OCI-LY7 (cell line): ENCODE measurements at regions not wholly inside any gene's neighbourhood (a gene's known extent, or its start where the extent isn't known, plus 50 kb on each side); places are given as distances from the start of the nearest gene placed in this dataset.

Source experiments
- BruUV-seq: library from RNA; stranded (reverse); fragments of 400-500 nt; replicated peaks from 2 replicates; lab custom pipeline; 2021; lab: Mats Ljungman, UMichigan
- CTCF ChIA-PET: fragments of 300-600 bp; sonication (Branson Sonifier 250); formaldehyde crosslinking; loops from one replicate; lab custom pipeline; 2022; ENCODE audit warnings: antibody characterized with exemption; ENCODE audit not compliant: unreplicated experiment; lab: Charles Lee
- POLR2A ChIA-PET: fragments of 300-600 bp; sonication (Branson Sonifier 250); formaldehyde crosslinking; loops from one replicate; lab custom pipeline; 2022; ENCODE audit warnings: antibody characterized with exemption; lab: Charles Lee
- DNase-seq: peaks from one replicate; pipeline ENCODE4 v3.0.0-alpha.2; 2015; ENCODE audit warnings: low spot score
- H2AFZ ChIP-seq: fragments of 200-600 bp; sonication (generic), shearing (Covaris generic); 2 replicates; pipeline ENCODE4 v1.6.1; 2014; ENCODE audit warnings: mild to moderate bottlenecking, antibody characterized with exemption, low read length, moderate library complexity
- H3K27ac ChIP-seq: fragments of 200-600 bp; sonication (generic); 2 replicates; pipeline ENCODE4 v1.5.1; 2014; ENCODE audit warnings: mixed run types, low read depth, mild to moderate bottlenecking, moderate library complexity, low read length, inconsistent platforms; ENCODE audit not compliant: poor library complexity, severe bottlenecking
- H3K36me3 ChIP-seq: fragments of 200-600 bp; sonication (generic); 2 replicates; pipeline ENCODE4 v1.6.1; 2014; ENCODE audit warnings: mild to moderate bottlenecking, antibody characterized with exemption, low read length, moderate library complexity, mixed read lengths; ENCODE audit not compliant: insufficient read depth
- H3K4me1 ChIP-seq: fragments of 200-600 bp; sonication (generic); 2 replicates; pipeline ENCODE4 v1.5.1; 2014; ENCODE audit warnings: mild to moderate bottlenecking, low read length; ENCODE audit not compliant: insufficient read depth, poor library complexity, severe bottlenecking
- H3K4me2 ChIP-seq: fragments of 200-600 bp; sonication (generic); 2 replicates; pipeline ENCODE4 v1.6.1; 2014; ENCODE audit warnings: mild to moderate bottlenecking, low read length
- H3K4me3 ChIP-seq: fragments of 200-600 bp; sonication (generic); 2 replicates; pipeline ENCODE4 v1.5.1; 2014; ENCODE audit warnings: mild to moderate bottlenecking, low read depth, low read length; ENCODE audit not compliant: poor library complexity, severe bottlenecking
- H3K79me2 ChIP-seq: fragments of 200-600 bp; sonication (generic); 2 replicates; pipeline ENCODE4 v1.6.1; 2016; ENCODE audit warnings: low read depth, mild to moderate bottlenecking, low read length, moderate library complexity, mixed read lengths; ENCODE audit not compliant: insufficient read depth
- H3K9me2 ChIP-seq: fragments of 200-600 bp; sonication (generic); 2 replicates; pipeline ENCODE4 v1.6.1; 2016; ENCODE audit warnings: mild to moderate bottlenecking, low read length, mixed read lengths; ENCODE audit not compliant: insufficient read depth
- H3K9me3 ChIP-seq: fragments of 200-600 bp; sonication (generic); 2 replicates; pipeline ENCODE4 v1.6.1; 2014; ENCODE audit warnings: mild to moderate bottlenecking, mixed run types, low read length, mixed read lengths
- H4K20me1 ChIP-seq: fragments of 200-600 bp; sonication (generic); 2 replicates; pipeline ENCODE4 v1.6.1; 2014; ENCODE audit warnings: mild to moderate bottlenecking, antibody characterized with exemption, low read length, moderate library complexity, mixed read lengths; ENCODE audit not compliant: insufficient read depth
- CTCF ChIP-seq: fragments of 200-600 bp; sonication (generic); conservative IDR thresholded peaks from 2 replicates; pipeline ENCODE4 v1.5.1; 2014; ENCODE audit warnings: mild to moderate bottlenecking, antibody characterized with exemption, low read length, moderate library complexity, mixed read lengths
- EZH2phosphoT487 ChIP-seq: fragments of 200-600 bp; sonication (generic); IDR thresholded peaks from 2 replicates; pipeline ENCODE4 v1.6.1; 2018; ENCODE audit warnings: low read depth, borderline replicate concordance, mild to moderate bottlenecking, mixed run types, antibody characterized with exemption, low read length, moderate library complexity, mixed read lengths
- intact Hi-C: fragments of 100-400 bp; cut with micrococcal nuclease; formaldehyde crosslinking; loops from one replicate; pipeline ENCODE4 v1.10.0; 2022; ENCODE audit not compliant: unreplicated experiment

- CTCF ChIA-PET, result no interaction called here
- intact Hi-C loops, result no loop called here
- no peak for DNase-seq
- no peaks in the 10 kb centered on the region for H3K9me2 ChIP-seq
- no peaks in the 10 kb centered on the region for H3K79me2 ChIP-seq
- POLR2A ChIA-PET, result no interaction called here
- no peaks in the 10 kb centered on the region for H4K20me1 ChIP-seq
- no peak overlapping the region for H3K4me3 ChIP-seq
- no peak overlapping the region for H3K27ac ChIP-seq
- no peaks in the 10 kb centered on the region for H3K36me3 ChIP-seq
- BruUV-seq, result no TSS peak
- H3K9me3 ChIP-seq, result no peaks in the 10 kb centered on the region
- H3K4me2 ChIP-seq, result no peak overlapping the region
- no peak overlapping the region for H2AFZ ChIP-seq
- H3K4me1 ChIP-seq, result no peaks in the 10 kb centered on the region
- TF ChIP-seq EZH2phosphoT487 (no peak), CTCF (no peak)
Observed at GRCh38 chr7:68364886-68365625, 1233.2 kb upstream of the AUTS2 start.

GRCh38 chr7:68371985-68372384 is 1226.3 kb upstream of the AUTS2 start:
- no TSS peak for BruUV-seq

More at GRCh38 chr7:68371985-68372384, 1226.3 kb upstream of the AUTS2 start:
- no peaks in the 10 kb centered on the region for H4K20me1 ChIP-seq
- no peaks in the 10 kb centered on the region for H3K79me2 ChIP-seq
- no peaks in the 10 kb centered on the region for H3K4me1 ChIP-seq
- no peaks in the 10 kb centered on the region for H3K9me2 ChIP-seq
- ChIA-PET CTCF (no interaction called here), POLR2A (interaction anchor here (0.6 kb wide), 1 partner anchor 67 kb away, joined by 3 read pairs; no protein-coding TSS in a partner anchor)
- H3K9me3 ChIP-seq, result no peaks in the 10 kb centered on the region
- H2AFZ ChIP-seq, result no peak overlapping the region
- H3K36me3 ChIP-seq, result no peaks in the 10 kb centered on the region
- intact Hi-C loops, result no loop called here
- no peak overlapping the region for H3K27ac ChIP-seq
- TF ChIP-seq CTCF (no peak), EZH2phosphoT487 (no peak)
- no peak for DNase-seq
- H3K4me2 ChIP-seq, result no peak overlapping the region
- H3K4me3 ChIP-seq, result no peak overlapping the region
